Panc1 (cell line): ENCODE measurements at regions not wholly inside any gene's neighbourhood (a gene's known extent, or its start where the extent isn't known, plus 50 kb on each side); places are given as distances from the start of the nearest gene placed in this dataset.

Experiments
- ATAC-seq: fragments of 200-7000 bp; cut with Tn5 transposase; 2 replicates; pipeline ENCODE4 v1.9.1; 2020; ENCODE audit warnings: mild to moderate bottlenecking, moderate library complexity
- BruUV-seq: library from RNA; stranded (reverse); fragments of 400-500 nt; replicated peaks from 2 replicates; lab custom pipeline; 2021; lab: Mats Ljungman, UMichigan
- CTCF ChIA-PET: fragments of 300-600 bp; sonication (Branson Sonifier 250); formaldehyde crosslinking; loops from one replicate; lab custom pipeline; 2022; ENCODE audit warnings: antibody characterized with exemption; lab: Charles Lee
- POLR2A ChIA-PET: fragments of 300-600 bp; sonication (Branson Sonifier 250); formaldehyde crosslinking; loops from one replicate; lab custom pipeline; 2022; ENCODE audit warnings: antibody characterized with exemption; lab: Charles Lee
- DNase-seq: peaks from one replicate; pipeline ENCODE4 v3.0.0-alpha.2; 2010; ENCODE audit warnings: low read depth, low spot score
- H3K27ac ChIP-seq: 2 replicates; pipeline ENCODE4 v1.5.1; 2011; ENCODE audit warnings: mild to moderate bottlenecking, low read length, inconsistent platforms
- H3K27me3 ChIP-seq: fragments of 200-500 bp; sonication (Bioruptor generic); 2 replicates; pipeline ENCODE4 v1.6.0; 2014; ENCODE audit warnings: low read length, inconsistent platforms; ENCODE audit not compliant: control insufficient read depth, insufficient read depth
- H3K36me3 ChIP-seq: fragments of 200-500 bp; sonication (Bioruptor generic); 2 replicates; pipeline ENCODE4 v1.5.1; 2014; ENCODE audit warnings: inconsistent platforms, mild to moderate bottlenecking, low read length, moderate library complexity; ENCODE audit not compliant: control insufficient read depth, insufficient read depth
- H3K4me1 ChIP-seq: 2 replicates; pipeline ENCODE4 v1.5.1; 2011; ENCODE audit warnings: inconsistent platforms, mild to moderate bottlenecking, low read length, moderate library complexity; ENCODE audit not compliant: control insufficient read depth, insufficient read depth
- H3K4me3 ChIP-seq, 2 experiments: 2 replicates each; pipeline ENCODE4 v1.5.1; 2011 to 2012; ENCODE audit warnings: low read depth in 2 of 2, low read length in 2 of 2, mild to moderate bottlenecking in 2 of 2, inconsistent platforms in 1 of 2, moderate library complexity in 1 of 2
- H3K9me3 ChIP-seq: fragments of 200-500 bp; sonication (Bioruptor generic); 2 replicates; pipeline ENCODE4 v1.5.1; 2014; ENCODE audit warnings: low read depth, mild to moderate bottlenecking, inconsistent platforms, low read length, moderate library complexity; ENCODE audit not compliant: control insufficient read depth, insufficient read depth
- POLR2AphosphoS5 ChIP-seq: IDR thresholded peaks from 2 replicates; pipeline ENCODE4 v1.6.1; 2012; ENCODE audit warnings: mild to moderate bottlenecking, low read depth, low read length, moderate library complexity
- SIN3A ChIP-seq: IDR thresholded peaks from 2 replicates; pipeline ENCODE4 v1.6.1; 2012; ENCODE audit warnings: low read depth, mild to moderate bottlenecking, low read length, moderate library complexity, borderline replicate concordance; ENCODE audit not compliant: insufficient read depth
- TCF7L2 ChIP-seq: IDR thresholded peaks from 2 replicates; pipeline ENCODE4 v1.6.1; 2011; ENCODE audit warnings: mild to moderate bottlenecking, low read depth, low read length, inconsistent platforms
- in situ Hi-C: cut with HindIII; loops from 2 replicates; pipeline ENCODE4 v1.10.0; 2016; ENCODE audit warnings: low sequenced_read_pairs, low pct_unique_long_range_greater_than_20kb
- intact Hi-C: fragments of 100-400 bp; cut with micrococcal nuclease; formaldehyde crosslinking; loops from one replicate; pipeline ENCODE4 v1.10.0; 2022; ENCODE audit not compliant: unreplicated experiment
- TF ChIP-seq, protein P1 (sequence below), 2 experiments: IDR thresholded peaks; 2 replicates each; pipeline ENCODE4 v1.6.1; 2011 to 2012; ENCODE audit warnings: low read depth in 2 of 2, control low read depth in 1 of 2, low read length in 1 of 2, mild to moderate bottlenecking in 1 of 2, moderate library complexity in 1 of 2; ENCODE audit not compliant: insufficient read depth in 1 of 2
- TF ChIP-seq, protein P2 (sequence below): fragments of 450-650 bp; IDR thresholded peaks from 2 replicates; pipeline ENCODE4 v1.5.1; 2017; ENCODE audit warnings: mild to moderate bottlenecking

DNA sequence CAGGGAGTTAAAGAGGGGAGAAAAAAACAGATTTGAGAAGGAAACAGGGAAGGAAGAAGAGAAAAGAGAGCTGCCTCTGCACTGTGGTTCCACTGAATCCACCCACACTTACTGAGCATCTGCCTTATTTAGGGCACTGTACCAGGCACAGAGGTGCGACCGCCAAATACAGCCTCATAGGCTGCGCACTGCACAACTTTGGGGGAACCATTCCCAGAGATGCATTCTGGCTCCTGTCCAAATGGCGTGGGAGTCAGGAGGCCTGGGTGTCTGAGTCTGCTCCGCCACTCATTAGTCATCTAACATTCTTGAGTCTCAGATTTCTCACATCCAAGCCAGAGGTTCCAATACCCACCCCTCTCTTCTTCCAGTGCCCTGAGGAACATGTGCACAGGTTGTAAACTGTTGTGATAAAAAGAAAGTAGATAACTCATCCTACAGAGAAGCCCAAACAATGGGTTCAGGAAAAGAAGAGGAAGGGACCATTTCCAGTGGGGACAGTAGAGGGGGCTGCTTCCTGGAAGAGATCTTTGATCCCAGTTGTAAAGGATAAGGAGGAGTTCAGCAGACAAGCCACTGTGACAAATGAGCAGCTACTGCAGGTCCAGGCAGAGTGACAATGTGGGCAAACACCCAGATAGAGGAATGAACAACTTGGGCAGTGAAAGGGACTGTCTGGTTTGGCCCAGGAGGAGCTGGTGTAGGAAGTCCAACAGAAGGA is 254.6 kb downstream of the UACA start:
- in situ Hi-C loops (no loop called here), intact Hi-C loops (no loop called here)
- H3K4me3 ChIP-seq, result peak overlapping the region in 1 of 2 experiments; percentile 14; a peak in 1 of 4 replicates
- DNase-seq, result peak; percentile 72
- peak; percentile 68 for ATAC-seq
- CTCF ChIA-PET, result interaction anchor here (0.6 kb wide), 2 partner anchors 33 to 416 kb away, joined by 3 to 4 read pairs; no protein-coding TSS in a partner anchor
- no peaks in the 10 kb centered on the region for H3K36me3 ChIP-seq
- TF ChIP-seq, protein P1, sequence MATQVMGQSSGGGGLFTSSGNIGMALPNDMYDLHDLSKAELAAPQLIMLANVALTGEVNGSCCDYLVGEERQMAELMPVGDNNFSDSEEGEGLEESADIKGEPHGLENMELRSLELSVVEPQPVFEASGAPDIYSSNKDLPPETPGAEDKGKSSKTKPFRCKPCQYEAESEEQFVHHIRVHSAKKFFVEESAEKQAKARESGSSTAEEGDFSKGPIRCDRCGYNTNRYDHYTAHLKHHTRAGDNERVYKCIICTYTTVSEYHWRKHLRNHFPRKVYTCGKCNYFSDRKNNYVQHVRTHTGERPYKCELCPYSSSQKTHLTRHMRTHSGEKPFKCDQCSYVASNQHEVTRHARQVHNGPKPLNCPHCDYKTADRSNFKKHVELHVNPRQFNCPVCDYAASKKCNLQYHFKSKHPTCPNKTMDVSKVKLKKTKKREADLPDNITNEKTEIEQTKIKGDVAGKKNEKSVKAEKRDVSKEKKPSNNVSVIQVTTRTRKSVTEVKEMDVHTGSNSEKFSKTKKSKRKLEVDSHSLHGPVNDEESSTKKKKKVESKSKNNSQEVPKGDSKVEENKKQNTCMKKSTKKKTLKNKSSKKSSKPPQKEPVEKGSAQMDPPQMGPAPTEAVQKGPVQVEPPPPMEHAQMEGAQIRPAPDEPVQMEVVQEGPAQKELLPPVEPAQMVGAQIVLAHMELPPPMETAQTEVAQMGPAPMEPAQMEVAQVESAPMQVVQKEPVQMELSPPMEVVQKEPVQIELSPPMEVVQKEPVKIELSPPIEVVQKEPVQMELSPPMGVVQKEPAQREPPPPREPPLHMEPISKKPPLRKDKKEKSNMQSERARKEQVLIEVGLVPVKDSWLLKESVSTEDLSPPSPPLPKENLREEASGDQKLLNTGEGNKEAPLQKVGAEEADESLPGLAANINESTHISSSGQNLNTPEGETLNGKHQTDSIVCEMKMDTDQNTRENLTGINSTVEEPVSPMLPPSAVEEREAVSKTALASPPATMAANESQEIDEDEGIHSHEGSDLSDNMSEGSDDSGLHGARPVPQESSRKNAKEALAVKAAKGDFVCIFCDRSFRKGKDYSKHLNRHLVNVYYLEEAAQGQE (IDR thresholded peaks at IDR 0.05; ENCODE audit: insufficient read depth in 1 of 2, low read depth in 2 of 2, low read length in 1 of 2), result no peak
- peak; percentile 54 for TF ChIP-seq POLR2AphosphoS5
- H3K27me3 ChIP-seq, result no peaks in the 10 kb centered on the region
- H3K9me3 ChIP-seq, result peaks cover 6% of the 10 kb centered on the region; the same call in 1 of the 2 replicates
- H3K4me1 ChIP-seq, result peaks cover 60% of the 10 kb centered on the region
- POLR2A ChIA-PET, result interaction anchor here (0.6 kb wide), 1 partner anchor 115 kb away, joined by 5 read pairs; no protein-coding TSS in a partner anchor
- BruUV-seq, result no TSS peak
- peak overlapping the region; percentile 92 for H3K27ac ChIP-seq

DNA sequence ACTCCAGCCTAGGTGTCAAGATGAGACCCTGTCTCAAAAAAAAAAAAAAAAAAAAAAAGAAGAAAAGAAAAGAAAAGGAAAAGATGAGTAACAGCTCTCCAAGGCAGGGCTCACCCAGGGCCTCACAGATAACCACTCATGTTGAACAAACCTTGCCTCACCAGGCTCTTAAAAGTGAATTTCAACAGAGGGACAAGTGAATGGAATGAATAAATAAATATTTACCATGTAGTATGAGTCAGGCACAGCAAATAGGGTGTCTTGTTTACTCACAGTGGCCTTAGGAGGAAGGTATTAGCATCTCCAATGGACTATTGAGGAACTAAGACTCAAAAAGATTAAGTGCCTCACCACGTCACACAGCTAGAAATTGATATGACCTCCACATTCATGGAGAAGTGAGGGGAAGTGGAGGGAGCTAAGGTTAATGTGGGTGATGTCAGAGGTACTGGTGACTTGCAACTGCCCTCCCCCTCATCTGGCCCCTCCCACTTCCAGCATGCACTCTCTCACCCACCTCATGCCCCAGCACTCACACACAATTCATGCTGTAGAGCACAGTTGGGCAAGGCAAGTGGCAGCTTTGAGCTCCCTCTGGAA is 255.5 kb downstream of the UACA start:
- Histone ChIP-seq H3K4me3 (no peak overlapping the region), H3K9me3 (peaks cover 6% of the 10 kb centered on the region; the same call in 1 of the 2 replicates), H3K27me3 (no peaks in the 10 kb centered on the region), H3K36me3 (no peaks in the 10 kb centered on the region), H3K4me1 (peaks cover 68% of the 10 kb centered on the region), H3K27ac (peak overlapping the region; percentile 92)
- CTCF ChIA-PET, result interaction anchor here (0.6 kb wide), 1 partner anchor 415 kb away, joined by 4 read pairs; no protein-coding TSS in a partner anchor
- in situ Hi-C loops (no loop called here), intact Hi-C loops (no loop called here)
- no TSS peak for BruUV-seq
- TF ChIP-seq POLR2AphosphoS5 (peak; percentile 82; the same call in 1 of the 2 replicates), TCF7L2 (no peak)
- peak; percentile 64 for ATAC-seq
- POLR2A ChIA-PET, result no interaction called here
- DNase-seq, result peak; percentile 99

DNA sequence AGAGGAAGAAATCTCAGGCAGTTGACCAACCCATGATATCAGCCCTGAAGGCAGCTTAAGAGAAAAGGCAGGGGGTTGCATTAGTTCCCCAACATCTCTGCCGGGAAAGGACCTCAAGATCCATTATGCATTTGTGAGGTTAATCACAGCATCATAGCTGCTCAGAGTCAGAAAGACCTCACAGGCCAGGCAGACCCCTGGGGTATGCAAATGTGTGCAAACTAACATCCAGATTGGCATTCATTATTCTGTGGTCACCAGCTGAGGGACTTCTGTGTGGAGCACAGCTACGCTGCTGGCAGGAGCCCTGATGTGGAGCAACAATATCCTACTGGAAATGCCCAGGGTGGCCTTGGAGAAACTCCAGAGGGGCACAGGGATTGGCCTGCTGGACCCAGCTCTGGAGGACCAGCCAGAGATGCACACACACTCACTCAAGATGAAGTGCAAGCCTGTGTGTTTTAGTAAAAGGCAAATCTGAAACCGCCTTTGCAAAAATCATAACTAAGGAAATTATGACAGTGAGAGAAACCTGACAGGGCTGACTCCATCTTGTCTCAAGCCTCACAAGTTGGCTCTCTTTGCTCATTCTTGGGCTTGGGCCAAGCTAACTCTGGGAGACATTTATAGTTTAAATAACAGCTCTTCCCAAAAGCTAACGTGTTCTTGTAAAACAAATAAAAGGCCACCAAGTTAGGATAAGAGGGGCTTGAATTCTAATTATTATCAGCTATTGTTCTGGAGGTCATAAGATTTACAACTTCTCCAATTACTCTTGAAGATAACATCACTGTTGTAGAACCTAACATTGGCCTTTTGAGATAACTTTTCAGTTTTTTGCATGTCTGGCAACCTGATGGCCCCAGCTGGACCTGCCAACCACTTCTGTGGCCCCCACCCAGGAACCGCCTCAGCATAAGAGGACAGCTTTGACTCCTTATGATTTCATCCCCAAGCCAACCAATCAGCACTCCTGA is 257.1 kb downstream of the UACA start:
- CTCF ChIA-PET, result no interaction called here
- DNase-seq (no peak), ATAC-seq (peak; percentile 8)
- in situ Hi-C loops (no loop called here), intact Hi-C loops (no loop called here)
- Histone ChIP-seq H3K4me3 (no peak overlapping the region), H3K9me3 (peaks cover 6% of the 10 kb centered on the region; the same call in 1 of the 2 replicates), H3K27ac (peak overlapping the region; percentile 92), H3K4me1 (peaks cover 80% of the 10 kb centered on the region), H3K36me3 (no peaks in the 10 kb centered on the region), H3K27me3 (no peaks in the 10 kb centered on the region)
- BruUV-seq, result no TSS peak
- TF ChIP-seq POLR2AphosphoS5, result no peak
- peak; percentile 20; the same call in 1 of the 2 replicates for TF ChIP-seq TCF7L2
- TF ChIP-seq, protein P1 (IDR thresholded peaks at IDR 0.05; ENCODE audit: insufficient read depth in 1 of 2, low read depth in 2 of 2, low read length in 1 of 2), result no peak
- TF ChIP-seq SIN3A, result no peak
- TF ChIP-seq, protein P2, sequence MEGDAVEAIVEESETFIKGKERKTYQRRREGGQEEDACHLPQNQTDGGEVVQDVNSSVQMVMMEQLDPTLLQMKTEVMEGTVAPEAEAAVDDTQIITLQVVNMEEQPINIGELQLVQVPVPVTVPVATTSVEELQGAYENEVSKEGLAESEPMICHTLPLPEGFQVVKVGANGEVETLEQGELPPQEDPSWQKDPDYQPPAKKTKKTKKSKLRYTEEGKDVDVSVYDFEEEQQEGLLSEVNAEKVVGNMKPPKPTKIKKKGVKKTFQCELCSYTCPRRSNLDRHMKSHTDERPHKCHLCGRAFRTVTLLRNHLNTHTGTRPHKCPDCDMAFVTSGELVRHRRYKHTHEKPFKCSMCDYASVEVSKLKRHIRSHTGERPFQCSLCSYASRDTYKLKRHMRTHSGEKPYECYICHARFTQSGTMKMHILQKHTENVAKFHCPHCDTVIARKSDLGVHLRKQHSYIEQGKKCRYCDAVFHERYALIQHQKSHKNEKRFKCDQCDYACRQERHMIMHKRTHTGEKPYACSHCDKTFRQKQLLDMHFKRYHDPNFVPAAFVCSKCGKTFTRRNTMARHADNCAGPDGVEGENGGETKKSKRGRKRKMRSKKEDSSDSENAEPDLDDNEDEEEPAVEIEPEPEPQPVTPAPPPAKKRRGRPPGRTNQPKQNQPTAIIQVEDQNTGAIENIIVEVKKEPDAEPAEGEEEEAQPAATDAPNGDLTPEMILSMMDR, result no peak
- POLR2A ChIA-PET, result no interaction called here
